ENCODE measurements at regions not wholly inside any gene's neighbourhood (a gene's known extent, or its start where the extent isn't known, plus 50 kb on each side); places are given as distances from the start of the nearest gene placed in this dataset.

- DNase-seq (ENCODE audit: extremely low read depth in 1 of 4, low spot score in 3 of 4) (no peak), FAIRE-seq (no peak), ATAC-seq (no peak)
- WGBS (ENCODE audit: insufficient coverage, low coverage, missing lambda C conversion rate) = 3% methylated on average over 17 of the region's 19 CpGs
- Histone ChIP-seq H3K4me1 (replicated peaks in 1 of 2; ENCODE audit: control insufficient read depth in 2 of 2, insufficient read depth in 2 of 2, low read length in 2 of 2) (peaks cover 0 to 10% of the 10 kb centered on the region in 2 experiments; a peak in 2 of 5 replicates), H4K20me1 (replicated peaks; ENCODE audit: control insufficient read depth, insufficient read depth, low read length) (peaks cover 6% of the 10 kb centered on the region; the same call in 1 of the 2 replicates), H3K9ac (ENCODE audit: insufficient read depth in 1 of 2, low read depth in 2 of 2, low read length in 2 of 2) (no peak overlapping the region), H3K4me2 (ENCODE audit: insufficient read depth, low read length) (no peak overlapping the region), H3K27me3 (ENCODE audit: control insufficient read depth in 2 of 2, insufficient read depth in 2 of 2, low read length in 2 of 2) (peaks cover 6 to 64% of the 10 kb centered on the region in 2 experiments; a peak in 3 of 5 replicates), H3K9me1 (ENCODE audit: control insufficient read depth, insufficient read depth, low read length) (no peaks in the 10 kb centered on the region), H2AFZ (ENCODE audit: low read depth, low read length) (no peak overlapping the region), H3K36me3 (ENCODE audit: control insufficient read depth, insufficient read depth, low read length) (no peaks in the 10 kb centered on the region), H3K9me3 (replicated peaks; ENCODE audit: control insufficient read depth, insufficient read depth, low read depth, low read length) (no peaks in the 10 kb centered on the region), H3K4me3 (no peak overlapping the region), H3K79me2 (ENCODE audit: control insufficient read depth, insufficient read depth, low read length) (no peaks in the 10 kb centered on the region), H3K27ac (ENCODE audit: extremely low read depth, low read depth, low read length) (no peak overlapping the region)
- TF ChIP-seq MAZ (CRISPR knock-in tag; conservative IDR thresholded peaks at IDR 0.05 in 1 of 2, IDR thresholded peaks at IDR 0.05 in 1 of 2) (no peak), SRSF3 (IDR thresholded peaks at IDR 0.05; ENCODE audit: insufficient read depth, low read length) (no peak), HMG20A (CRISPR knock-in tag; conservative IDR thresholded peaks at IDR 0.05) (no peak), NUFIP1 (IDR thresholded peaks at IDR 0.05; ENCODE audit: partially characterized antibody) (no peak), PHF21A (IDR thresholded peaks at IDR 0.05; ENCODE audit: borderline replicate concordance, low read depth) (no peak), TAL1 (IDR thresholded peaks at IDR 0.05) (no peak), FOXM1 (IDR thresholded peaks at IDR 0.05; ENCODE audit: low read depth) (no peak), FOXM1 (CRISPR knock-in tag; IDR thresholded peaks at IDR 0.05; ENCODE audit: low read depth) (no peak), PTRF (tag; IDR thresholded peaks at IDR 0.05) (no peak), SIX5 (IDR thresholded peaks at IDR 0.05; ENCODE audit: borderline replicate concordance in 1 of 2, insufficient read depth in 1 of 2, low read depth in 1 of 2, low read length in 2 of 2) (no peak), CHD2 (IDR thresholded peaks at IDR 0.05; ENCODE audit: low read depth, low read length) (no peak)
- TF ChIP-seq, protein P1, sequence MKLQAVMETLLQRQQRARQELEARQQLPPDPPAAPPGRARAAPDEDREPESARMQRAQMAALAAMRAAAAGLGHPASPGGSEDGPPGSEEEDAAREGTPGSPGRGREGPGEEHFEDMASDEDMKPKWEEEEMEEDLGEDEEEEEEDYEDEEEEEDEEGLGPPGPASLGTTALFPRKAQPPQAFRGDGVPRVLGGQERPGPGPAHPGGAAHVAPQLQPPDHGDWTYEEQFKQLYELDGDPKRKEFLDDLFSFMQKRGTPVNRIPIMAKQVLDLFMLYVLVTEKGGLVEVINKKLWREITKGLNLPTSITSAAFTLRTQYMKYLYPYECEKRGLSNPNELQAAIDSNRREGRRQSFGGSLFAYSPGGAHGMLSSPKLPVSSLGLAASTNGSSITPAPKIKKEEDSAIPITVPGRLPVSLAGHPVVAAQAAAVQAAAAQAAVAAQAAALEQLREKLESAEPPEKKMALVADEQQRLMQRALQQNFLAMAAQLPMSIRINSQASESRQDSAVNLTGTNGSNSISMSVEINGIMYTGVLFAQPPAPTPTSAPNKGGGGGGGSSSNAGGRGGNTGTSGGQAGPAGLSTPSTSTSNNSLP (IDR thresholded peaks at IDR 0.05; ENCODE audit: borderline replicate concordance, low read depth, low read length) = no peak
- in situ Hi-C loops (cut with MboI) (no loop called here), intact Hi-C loops (cut with micrococcal nuclease) (no loop called here)
- CTCF ChIA-PET (ENCODE audit: low intra/inter-chr PET ratio) = no interaction called here
- no TSS peak for BruUV-seq (replicated peaks)
- POLR2A ChIA-PET = no interaction called here
Observed at GRCh38 chr11:70628176-70628854, 230.0 kb downstream of the CTTN start.

Measured in K562 (cell line).